LNCAP (cell line): ENCODE measurements at regions not wholly inside any gene's neighbourhood (a gene's known extent, or its start where the extent isn't known, plus 50 kb on each side); places are given as distances from the start of the nearest gene placed in this dataset.

Experiments
- TF ChIP-seq, protein P1 (sequence below): fragments of 450-650 bp; IDR thresholded peaks from 2 replicates; pipeline ENCODE4 v1.5.1; 2017; ENCODE audit warnings: mild to moderate bottlenecking

DNA sequence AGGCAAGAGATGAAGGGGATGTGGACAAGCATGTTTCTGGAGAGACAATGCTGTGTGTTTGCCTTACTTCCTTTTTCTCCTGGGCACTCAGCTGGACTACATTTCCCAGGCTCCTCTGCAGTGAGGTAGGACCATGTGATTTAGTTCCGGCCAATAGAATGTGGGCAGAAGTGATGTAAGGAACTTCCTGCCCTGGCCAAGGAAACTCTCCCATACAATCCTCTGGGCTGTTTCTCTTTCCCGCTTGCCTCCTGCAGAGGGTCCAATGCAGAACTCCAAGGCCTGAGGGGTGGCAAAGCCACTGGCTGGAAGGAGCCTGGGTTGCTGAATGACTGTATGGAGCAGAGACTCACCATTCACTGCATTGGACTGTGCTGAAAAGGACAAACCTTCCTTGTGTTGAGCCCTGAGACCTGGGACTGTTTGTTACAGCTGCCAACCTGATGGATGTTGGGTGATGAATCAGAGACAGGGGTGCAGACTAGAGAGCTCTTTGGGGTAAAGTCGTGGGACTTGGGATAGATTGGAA lies 82.7 kb upstream of the SLC6A6 start:
- TF ChIP-seq, protein P1, sequence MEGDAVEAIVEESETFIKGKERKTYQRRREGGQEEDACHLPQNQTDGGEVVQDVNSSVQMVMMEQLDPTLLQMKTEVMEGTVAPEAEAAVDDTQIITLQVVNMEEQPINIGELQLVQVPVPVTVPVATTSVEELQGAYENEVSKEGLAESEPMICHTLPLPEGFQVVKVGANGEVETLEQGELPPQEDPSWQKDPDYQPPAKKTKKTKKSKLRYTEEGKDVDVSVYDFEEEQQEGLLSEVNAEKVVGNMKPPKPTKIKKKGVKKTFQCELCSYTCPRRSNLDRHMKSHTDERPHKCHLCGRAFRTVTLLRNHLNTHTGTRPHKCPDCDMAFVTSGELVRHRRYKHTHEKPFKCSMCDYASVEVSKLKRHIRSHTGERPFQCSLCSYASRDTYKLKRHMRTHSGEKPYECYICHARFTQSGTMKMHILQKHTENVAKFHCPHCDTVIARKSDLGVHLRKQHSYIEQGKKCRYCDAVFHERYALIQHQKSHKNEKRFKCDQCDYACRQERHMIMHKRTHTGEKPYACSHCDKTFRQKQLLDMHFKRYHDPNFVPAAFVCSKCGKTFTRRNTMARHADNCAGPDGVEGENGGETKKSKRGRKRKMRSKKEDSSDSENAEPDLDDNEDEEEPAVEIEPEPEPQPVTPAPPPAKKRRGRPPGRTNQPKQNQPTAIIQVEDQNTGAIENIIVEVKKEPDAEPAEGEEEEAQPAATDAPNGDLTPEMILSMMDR = no peak

DNA sequence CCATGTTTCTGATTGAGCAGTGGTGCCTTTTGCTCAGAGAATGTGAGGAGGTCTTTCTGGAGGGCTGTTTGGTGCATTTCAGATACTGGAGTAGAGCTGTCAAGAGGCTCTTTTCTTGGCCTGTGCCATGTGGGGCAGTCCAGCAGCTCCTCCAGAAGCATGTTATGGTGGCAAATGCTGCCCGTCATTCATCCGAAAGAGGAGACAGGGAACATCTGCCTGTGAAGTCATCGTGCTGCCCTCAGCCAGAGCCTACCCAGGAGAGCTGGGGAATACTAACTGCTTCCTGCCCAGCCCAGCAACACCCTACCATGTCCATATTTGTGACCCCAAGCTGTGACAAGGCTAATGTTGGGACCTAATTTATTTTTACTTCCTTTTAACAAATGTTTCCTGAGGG lies 82.2 kb upstream of the SLC6A6 start:
- TF ChIP-seq, protein P1 = no peak

DNA sequence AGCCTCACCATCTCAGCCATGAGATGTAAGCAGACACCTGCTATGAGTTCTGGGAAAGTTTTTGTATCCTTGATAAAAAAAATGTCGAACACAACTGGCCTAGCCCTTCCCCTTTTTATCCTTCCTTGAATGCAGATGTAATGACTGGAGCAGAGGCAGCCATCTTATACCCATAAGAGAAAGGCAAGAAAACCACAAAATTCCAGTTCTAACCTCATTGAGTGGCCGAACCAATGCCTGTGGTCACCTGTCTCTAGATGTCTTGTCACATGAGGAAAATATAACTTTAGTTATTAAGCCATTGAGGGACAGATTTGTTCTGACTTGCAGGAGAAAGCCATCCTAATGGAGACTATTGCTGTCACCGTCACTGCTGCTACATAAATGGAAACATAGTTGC lies 80.4 kb upstream of the SLC6A6 start:
- TF ChIP-seq, protein P1 = no peak

DNA sequence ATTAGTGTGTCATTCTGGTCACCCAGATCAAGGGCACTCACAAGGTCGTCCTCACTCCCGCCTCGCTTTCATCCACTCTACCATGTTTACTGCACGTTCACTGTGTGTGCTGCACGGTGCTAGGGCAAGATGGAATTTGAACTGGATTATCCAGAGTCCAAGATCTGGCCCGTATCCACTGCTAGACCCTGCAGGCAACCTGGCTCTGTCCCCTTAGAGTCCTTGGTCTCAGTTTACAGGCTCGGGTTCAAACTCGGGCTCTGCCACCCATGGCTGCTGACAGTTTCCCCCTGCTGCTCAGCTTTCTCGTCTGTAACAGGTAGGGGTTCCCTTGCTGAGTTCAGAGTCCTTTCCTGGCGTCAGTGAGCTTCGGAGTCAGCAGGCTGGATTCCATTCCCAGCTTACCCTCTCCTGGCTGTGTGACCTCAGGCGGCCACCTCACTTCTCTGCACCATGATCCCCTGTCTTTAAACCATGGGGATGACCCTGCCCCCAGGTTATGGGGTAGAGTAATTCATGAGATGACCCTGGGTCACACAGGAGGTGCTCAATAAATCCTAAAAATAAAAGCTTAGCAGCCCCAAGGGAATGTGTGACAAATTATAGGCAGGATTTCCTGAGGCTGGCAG lies 79.6 kb upstream of the SLC6A6 start:
- TF ChIP-seq, protein P1 = no peak

DNA sequence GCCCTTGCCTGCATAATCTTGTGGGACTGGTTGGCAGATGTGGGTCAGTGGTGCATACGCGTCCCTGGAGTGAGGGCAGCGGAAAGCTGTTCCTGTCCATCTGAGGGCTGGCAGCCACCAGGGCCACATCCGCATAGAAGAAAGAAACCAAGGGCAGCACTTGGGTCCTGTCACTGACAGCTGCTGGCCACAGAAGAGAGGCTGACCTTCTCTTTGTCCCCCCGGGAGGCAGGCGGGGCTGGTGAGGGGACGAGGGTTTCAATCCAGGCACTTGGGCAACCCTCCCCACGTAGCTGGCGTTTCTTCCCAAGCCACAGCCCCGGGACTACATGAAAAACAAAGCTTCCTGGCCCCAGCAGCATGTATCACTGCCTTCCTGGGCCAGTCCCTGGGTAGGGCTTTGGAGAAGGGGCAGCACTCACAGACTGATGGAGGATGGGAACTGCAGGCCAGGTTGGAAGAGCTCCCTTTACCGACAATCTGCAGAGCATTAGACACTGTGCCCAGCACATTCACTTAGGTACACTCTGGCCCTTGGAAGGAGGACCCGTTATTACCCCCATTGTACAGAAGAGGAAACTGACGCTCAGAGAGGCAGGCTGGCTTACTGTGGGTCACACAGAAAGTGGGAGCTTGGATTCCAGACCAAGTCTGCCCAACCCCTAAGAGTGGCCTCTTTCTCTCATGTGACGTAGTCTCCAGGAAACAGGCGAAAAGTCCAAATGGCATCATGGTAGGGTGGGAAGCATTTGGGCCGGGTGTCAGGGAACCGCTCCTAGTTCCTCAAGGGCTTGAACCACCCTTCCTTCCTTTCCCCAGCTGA lies 78.8 kb upstream of the SLC6A6 start:
- TF ChIP-seq, protein P1 = no peak

DNA sequence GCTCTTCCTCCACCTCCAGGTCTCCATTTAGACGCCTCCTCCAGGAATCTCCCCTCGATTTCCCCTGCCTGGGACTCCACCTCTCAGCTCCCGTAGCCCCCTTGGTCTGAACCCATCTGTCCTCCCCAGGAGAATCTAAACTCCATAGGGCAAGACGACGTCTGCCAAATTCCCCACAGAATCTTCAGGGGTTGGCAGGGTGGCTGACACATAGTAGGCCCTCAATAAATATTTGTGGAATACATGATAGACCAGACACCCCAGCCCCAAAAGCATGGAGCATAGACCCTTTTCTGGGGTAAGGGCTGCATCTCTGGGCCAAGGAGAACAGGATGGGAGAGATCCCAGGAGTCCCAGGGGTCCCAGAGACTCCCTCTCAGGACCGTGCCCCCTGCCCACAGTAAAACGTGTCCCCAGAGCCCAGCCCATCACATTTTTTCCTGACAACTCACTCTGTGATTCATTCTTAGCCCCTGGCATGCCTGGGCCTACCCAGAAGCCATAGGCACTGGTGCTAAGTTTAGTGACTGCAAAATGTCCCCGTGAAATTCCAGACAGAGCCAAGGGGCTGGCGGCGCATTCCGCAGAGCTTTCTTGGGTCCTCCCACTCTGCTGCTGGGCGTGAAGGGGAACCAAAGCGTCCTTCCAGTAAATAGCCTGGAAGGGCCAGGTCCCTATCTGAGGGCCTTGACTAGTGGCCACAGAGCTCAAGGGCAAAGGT lies 78.0 kb upstream of the SLC6A6 start:
- TF ChIP-seq, protein P1 = no peak

DNA sequence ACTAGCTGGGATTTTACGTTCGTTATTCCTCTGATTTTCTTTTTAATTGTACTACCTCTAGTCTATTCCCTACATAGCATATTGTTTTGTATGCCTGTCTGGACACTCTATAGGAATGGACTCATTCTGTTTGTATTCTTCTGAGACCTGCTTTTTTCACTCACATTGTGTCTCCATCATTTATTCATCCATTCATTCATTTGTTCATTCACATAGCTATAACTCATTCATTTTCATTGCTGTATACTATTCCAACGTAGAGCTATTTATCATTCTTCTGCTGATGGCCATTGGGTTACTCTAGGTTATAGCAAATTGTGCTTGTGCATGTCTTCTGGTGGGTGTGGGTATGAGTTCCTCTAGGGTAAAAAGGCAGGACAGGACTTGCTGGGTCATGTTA lies 74.0 kb upstream of the SLC6A6 start:
- TF ChIP-seq, protein P1 = no peak
